Liver (tissue), 7 donors: ENCODE measurements at regions not wholly inside any gene's neighbourhood (a gene's known extent, or its start where the extent isn't known, plus 50 kb on each side); places are given as distances from the start of the nearest gene placed in this dataset.

Experiments
- DNase-seq: peaks from one replicate; pipeline ENCODE4 v3.0.0-alpha.2; 2017; ENCODE audit warnings: low spot score
- H3K27ac ChIP-seq, 2 donors: one replicate each; pipeline ENCODE4 v1.7.0; 2013; ENCODE audit warnings: inconsistent platforms in 2 of 2, low read length in 2 of 2, control low read depth in 1 of 2, low read depth in 1 of 2, mild to moderate bottlenecking in 1 of 2
- H3K27me3 ChIP-seq, 4 donors: one replicate each; pipeline versions ENCODE4 v1.6.1 to v1.7.0; 2013; ENCODE audit warnings: low read length in 3 of 4, inconsistent platforms in 1 of 4, mild to moderate bottlenecking in 1 of 4, moderate library complexity in 1 of 4; ENCODE audit not compliant: control insufficient read depth in 4 of 4, insufficient read depth in 4 of 4
- H3K36me3 ChIP-seq, 4 donors: one replicate each; pipeline versions ENCODE4 v1.6.1 to v1.7.0; 2013; ENCODE audit warnings: low read length in 3 of 4, mild to moderate bottlenecking in 3 of 4, low read depth in 1 of 4, moderate library complexity in 1 of 4; ENCODE audit not compliant: control insufficient read depth in 4 of 4, insufficient read depth in 3 of 4
- H3K4me1 ChIP-seq, 4 donors: one replicate each; pipeline versions ENCODE4 v1.6.1 to v1.7.0; 2013; ENCODE audit warnings: low read length in 3 of 4, mild to moderate bottlenecking in 3 of 4, moderate library complexity in 1 of 4; ENCODE audit not compliant: control insufficient read depth in 4 of 4, insufficient read depth in 4 of 4
- H3K4me3 ChIP-seq, 3 donors: one replicate each; pipeline versions ENCODE4 v1.6.1 to v1.7.0; 2013; ENCODE audit warnings: low read length in 3 of 3, control low read depth in 1 of 3, low read depth in 1 of 3, mild to moderate bottlenecking in 1 of 3
- H3K9ac ChIP-seq, 2 donors: one replicate each; pipeline ENCODE4 v1.7.0; 2013; ENCODE audit warnings: low read length in 2 of 2, mild to moderate bottlenecking in 2 of 2, moderate library complexity in 2 of 2, control low read depth in 1 of 2, low read depth in 1 of 2
- H3K9me3 ChIP-seq, 4 donors: one replicate each; pipeline versions ENCODE4 v1.6.1 to v1.7.0; 2013; ENCODE audit warnings: low read length in 3 of 4; ENCODE audit not compliant: control insufficient read depth in 4 of 4
- EGR1 ChIP-seq, 2 donors: IDR thresholded peaks; 2 replicates each; pipeline ENCODE4 v1.6.1; 2016 to 2018; ENCODE audit warnings: antibody characterized with exemption in 2 of 2, low read depth in 2 of 2
- FOXA1 ChIP-seq: IDR thresholded peaks from 2 replicates; pipeline ENCODE4 v1.6.1; 2016; ENCODE audit warnings: antibody characterized with exemption
- FOXA2 ChIP-seq: IDR thresholded peaks from 2 replicates; pipeline ENCODE4 v1.6.1; 2016; ENCODE audit warnings: antibody characterized with exemption
- GABPA ChIP-seq, 2 donors: IDR thresholded peaks in 1 of 2; conservative IDR thresholded peaks in 1 of 2; 2 replicates each; pipeline ENCODE4 v1.6.1; 2016; ENCODE audit warnings: antibody characterized with exemption in 2 of 2, mild to moderate bottlenecking in 1 of 2, moderate library complexity in 1 of 2
- HNF4G ChIP-seq: IDR thresholded peaks from 2 replicates; pipeline ENCODE4 v1.6.1; 2016; ENCODE audit warnings: antibody characterized with exemption
- MAX ChIP-seq: IDR thresholded peaks from 2 replicates; pipeline ENCODE4 v1.6.1; 2016; ENCODE audit warnings: antibody characterized with exemption
- RAD21 ChIP-seq, 2 donors: IDR thresholded peaks; 2 replicates each; pipeline ENCODE4 v1.6.1; 2016; ENCODE audit warnings: antibody characterized with exemption in 2 of 2, mild to moderate bottlenecking in 2 of 2
- RXRA ChIP-seq, 2 donors: IDR thresholded peaks; 2 replicates each; pipeline ENCODE4 v1.6.1; 2017 to 2018; ENCODE audit warnings: antibody characterized with exemption in 2 of 2, mild to moderate bottlenecking in 1 of 2
- TAF1 ChIP-seq: conservative IDR thresholded peaks from 2 replicates; pipeline ENCODE4 v1.6.1; 2016; ENCODE audit warnings: antibody characterized with exemption, mild to moderate bottlenecking
- WGBS: extraction: QIAGEN DNeasy Blood & Tissue Kit; methylation state at CpG from one replicate; pipeline ENCODE4 v1.1.7; 2013; 5-methylcytosine and 5-hydroxymethylcytosine counted together
- TF ChIP-seq, protein P1 (sequence below): IDR thresholded peaks from 2 replicates; pipeline ENCODE4 v1.6.1; 2016; ENCODE audit warnings: antibody characterized with exemption
- donor health status: healthy.
- donor health status: healthy.
- donor health status: healthy.
- donor health status: healthy.

GRCh38 chr5:2276101-2276500 is 393.4 kb upstream of the IRX4 start:
- Histone ChIP-seq H3K9me3 (no peaks in the 10 kb centered on the region), H3K4me3 (no peak overlapping the region), H3K27me3 (peaks cover 0 to 3% (median 0%) of the 10 kb centered on the region in 4 donors), H3K36me3 (no peaks in the 10 kb centered on the region), H3K9ac (no peak overlapping the region), H3K27ac (no peak overlapping the region), H3K4me1 (no peaks in the 10 kb centered on the region)
- 82% methylated on average over 8 of the region's 8 CpGs for WGBS
- TF ChIP-seq FOXA2: no peak
- TF ChIP-seq, protein P1, sequence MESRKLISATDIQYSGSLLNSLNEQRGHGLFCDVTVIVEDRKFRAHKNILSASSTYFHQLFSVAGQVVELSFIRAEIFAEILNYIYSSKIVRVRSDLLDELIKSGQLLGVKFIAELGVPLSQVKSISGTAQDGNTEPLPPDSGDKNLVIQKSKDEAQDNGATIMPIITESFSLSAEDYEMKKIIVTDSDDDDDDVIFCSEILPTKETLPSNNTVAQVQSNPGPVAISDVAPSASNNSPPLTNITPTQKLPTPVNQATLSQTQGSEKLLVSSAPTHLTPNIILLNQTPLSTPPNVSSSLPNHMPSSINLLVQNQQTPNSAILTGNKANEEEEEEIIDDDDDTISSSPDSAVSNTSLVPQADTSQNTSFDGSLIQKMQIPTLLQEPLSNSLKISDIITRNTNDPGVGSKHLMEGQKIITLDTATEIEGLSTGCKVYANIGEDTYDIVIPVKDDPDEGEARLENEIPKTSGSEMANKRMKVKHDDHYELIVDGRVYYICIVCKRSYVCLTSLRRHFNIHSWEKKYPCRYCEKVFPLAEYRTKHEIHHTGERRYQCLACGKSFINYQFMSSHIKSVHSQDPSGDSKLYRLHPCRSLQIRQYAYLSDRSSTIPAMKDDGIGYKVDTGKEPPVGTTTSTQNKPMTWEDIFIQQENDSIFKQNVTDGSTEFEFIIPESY: no peak
- no peak for DNase-seq

GRCh38 chr5:2272755-2273154 is 390.0 kb upstream of the IRX4 start:
- DNase-seq: no peak
- Histone ChIP-seq H3K4me3 (no peak overlapping the region), H3K9ac (no peak overlapping the region), H3K27ac (no peak overlapping the region), H3K4me1 (no peaks in the 10 kb centered on the region), H3K9me3 (no peaks in the 10 kb centered on the region), H3K36me3 (no peaks in the 10 kb centered on the region), H3K27me3 (peaks cover 0 to 3% (median 0%) of the 10 kb centered on the region in 4 donors)
- WGBS: 61% methylated on average over 13 of the region's 13 CpGs
- TF ChIP-seq GABPA (IDR thresholded peaks at IDR 0.05 in 1 of 2, conservative IDR thresholded peaks at IDR 0.05 in 1 of 2) (no peak), RXRA (IDR thresholded peaks at IDR 0.05) (no peak)

DNA sequence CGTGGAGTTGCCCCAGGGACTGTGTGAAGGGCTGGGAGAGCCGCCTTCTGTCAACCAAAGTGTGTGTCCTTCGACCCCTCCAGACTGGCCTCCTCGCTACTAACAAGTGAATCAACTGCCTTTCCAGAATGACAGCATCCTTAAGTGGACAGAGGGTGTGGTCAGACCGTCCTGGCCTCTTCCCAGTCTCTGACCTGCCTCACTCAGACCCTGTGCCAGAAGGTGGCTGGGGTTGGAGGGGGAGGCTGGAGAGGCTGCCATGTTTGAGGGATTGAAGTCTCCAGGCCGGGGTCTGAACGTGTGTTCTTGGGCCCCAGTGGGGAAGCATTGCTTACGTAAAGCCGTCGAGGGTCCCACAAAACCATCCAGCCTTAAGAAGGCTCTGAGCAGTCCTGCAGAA is 389.3 kb upstream of the IRX4 start:
- H3K4me3 ChIP-seq: no peak overlapping the region
- H3K4me1 ChIP-seq: no peaks in the 10 kb centered on the region
- DNase-seq: no peak
- no peak overlapping the region for H3K9ac ChIP-seq
- TF ChIP-seq FOXA1 (no peak), GABPA (IDR thresholded peaks at IDR 0.05 in 1 of 2, conservative IDR thresholded peaks at IDR 0.05 in 1 of 2) (no peak), EGR1 (IDR thresholded peaks at IDR 0.05; ENCODE audit: low read depth in 2 of 2) (no peak), RAD21 (IDR thresholded peaks at IDR 0.05) (no peak), HNF4G (no peak), TAF1 (no peak), MAX (no peak), RXRA (IDR thresholded peaks at IDR 0.05) (no peak)
- TF ChIP-seq, protein P1: no peak
- no peaks in the 10 kb centered on the region for H3K9me3 ChIP-seq
- peaks cover 0 to 3% (median 0%) of the 10 kb centered on the region in 4 donors for H3K27me3 ChIP-seq
- H3K27ac ChIP-seq: no peak overlapping the region
- no peaks in the 10 kb centered on the region for H3K36me3 ChIP-seq
- 72% methylated on average over 10 of the region's 10 CpGs for WGBS
